ENCODE measurements at regions not wholly inside any gene's neighbourhood (a gene's known extent, or its start where the extent isn't known, plus 50 kb on each side); places are given as distances from the start of the nearest gene placed in this dataset.

DNA sequence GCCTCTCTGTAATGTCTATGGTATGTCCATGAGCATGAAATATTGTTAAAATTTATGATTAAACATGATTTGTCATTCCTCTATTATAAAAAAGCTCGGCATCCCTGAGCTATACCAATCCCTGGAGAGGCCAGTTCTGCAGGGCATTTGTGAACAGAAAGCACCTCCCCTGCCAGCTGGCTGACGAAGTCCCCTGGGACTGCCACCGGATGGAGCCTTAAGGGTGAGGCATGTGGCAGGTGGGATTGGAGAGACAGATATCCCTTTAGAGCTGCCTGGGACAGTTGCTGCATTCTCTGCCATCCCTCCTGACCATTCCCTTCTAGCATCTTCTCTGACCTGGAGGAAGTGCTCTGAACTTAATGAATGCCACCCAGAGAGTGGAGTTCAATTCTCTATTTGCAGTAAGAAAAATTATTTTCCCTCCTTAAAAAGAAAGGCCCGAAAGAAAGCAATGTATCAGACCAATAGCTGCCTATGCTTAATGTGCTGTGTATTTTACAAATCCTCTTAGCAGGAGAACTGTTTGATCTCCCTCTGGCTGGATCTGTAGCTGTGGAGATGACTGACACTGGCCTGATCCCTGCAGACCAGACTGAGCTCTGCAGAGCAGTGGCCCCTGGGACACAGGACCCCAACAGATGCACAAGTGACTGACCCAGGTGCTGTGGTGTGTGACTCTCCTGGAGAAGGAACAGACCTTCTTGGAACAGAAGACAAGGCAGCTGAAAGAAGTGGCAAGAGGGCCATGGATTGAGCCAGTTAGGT, 219.0 kb upstream of the NAV2 start:
- DNase-seq (ENCODE audit: low spot score) = no peak
- H3K27ac ChIP-seq = no peak overlapping the region
- H3K36me3 ChIP-seq = no peaks in the 10 kb centered on the region
- H3K27me3 ChIP-seq = no peaks in the 10 kb centered on the region
- no peak overlapping the region for H3K4me3 ChIP-seq
- peaks cover 0 to 4% of the 10 kb centered on the region in 2 donors for H3K9me3 ChIP-seq
- TF ChIP-seq, protein P1, sequence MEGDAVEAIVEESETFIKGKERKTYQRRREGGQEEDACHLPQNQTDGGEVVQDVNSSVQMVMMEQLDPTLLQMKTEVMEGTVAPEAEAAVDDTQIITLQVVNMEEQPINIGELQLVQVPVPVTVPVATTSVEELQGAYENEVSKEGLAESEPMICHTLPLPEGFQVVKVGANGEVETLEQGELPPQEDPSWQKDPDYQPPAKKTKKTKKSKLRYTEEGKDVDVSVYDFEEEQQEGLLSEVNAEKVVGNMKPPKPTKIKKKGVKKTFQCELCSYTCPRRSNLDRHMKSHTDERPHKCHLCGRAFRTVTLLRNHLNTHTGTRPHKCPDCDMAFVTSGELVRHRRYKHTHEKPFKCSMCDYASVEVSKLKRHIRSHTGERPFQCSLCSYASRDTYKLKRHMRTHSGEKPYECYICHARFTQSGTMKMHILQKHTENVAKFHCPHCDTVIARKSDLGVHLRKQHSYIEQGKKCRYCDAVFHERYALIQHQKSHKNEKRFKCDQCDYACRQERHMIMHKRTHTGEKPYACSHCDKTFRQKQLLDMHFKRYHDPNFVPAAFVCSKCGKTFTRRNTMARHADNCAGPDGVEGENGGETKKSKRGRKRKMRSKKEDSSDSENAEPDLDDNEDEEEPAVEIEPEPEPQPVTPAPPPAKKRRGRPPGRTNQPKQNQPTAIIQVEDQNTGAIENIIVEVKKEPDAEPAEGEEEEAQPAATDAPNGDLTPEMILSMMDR (IDR thresholded peaks at IDR 0.05) = no peak
- H3K4me1 ChIP-seq = no peaks in the 10 kb centered on the region

DNA sequence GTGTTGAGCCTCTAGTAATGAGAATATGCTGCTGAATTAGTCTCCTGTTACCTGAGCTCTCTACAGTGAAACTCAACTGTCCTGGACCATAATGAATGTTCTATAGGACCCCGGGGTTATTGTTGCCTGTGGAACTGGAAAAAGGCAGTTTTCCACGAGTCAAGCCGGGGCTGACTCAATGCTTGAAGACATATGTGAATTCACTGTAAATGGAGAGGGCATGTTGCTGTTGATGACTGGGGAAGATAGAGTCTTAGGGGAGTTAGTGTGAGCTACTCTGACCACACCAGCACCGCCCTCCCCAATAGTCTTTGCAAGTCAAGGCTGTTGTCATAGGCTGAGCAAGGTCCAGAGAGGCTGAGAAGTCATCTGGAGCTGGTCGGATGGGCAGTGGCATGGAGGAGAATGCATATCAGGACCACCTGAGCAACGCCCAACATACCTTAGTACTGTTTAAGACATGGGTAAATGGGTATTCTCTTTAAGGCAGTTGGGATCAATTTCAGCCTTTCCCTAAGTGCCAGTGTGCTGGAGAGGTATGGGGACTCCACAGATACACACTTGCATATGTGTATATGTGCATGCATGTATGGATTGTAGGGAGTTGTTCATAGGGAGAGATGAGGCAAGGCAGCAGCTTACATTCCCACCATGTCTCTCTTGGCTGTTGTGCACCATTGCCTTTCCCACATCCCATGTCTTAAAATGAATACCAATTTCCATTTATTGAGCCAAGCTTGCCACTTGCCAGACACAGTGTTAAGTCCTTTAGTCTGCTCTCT, 230.1 kb upstream of the NAV2 start:
- Histone ChIP-seq H3K4me3 (no peak overlapping the region), H3K27me3 (no peaks in the 10 kb centered on the region), H3K36me3 (no peaks in the 10 kb centered on the region), H3K4me1 (no peaks in the 10 kb centered on the region), H3K27ac (no peak overlapping the region), H3K9me3 (no peaks in the 10 kb centered on the region)
- TF ChIP-seq, protein P1 (IDR thresholded peaks at IDR 0.05) = no peak
- no peak for DNase-seq (ENCODE audit: low spot score)

DNA sequence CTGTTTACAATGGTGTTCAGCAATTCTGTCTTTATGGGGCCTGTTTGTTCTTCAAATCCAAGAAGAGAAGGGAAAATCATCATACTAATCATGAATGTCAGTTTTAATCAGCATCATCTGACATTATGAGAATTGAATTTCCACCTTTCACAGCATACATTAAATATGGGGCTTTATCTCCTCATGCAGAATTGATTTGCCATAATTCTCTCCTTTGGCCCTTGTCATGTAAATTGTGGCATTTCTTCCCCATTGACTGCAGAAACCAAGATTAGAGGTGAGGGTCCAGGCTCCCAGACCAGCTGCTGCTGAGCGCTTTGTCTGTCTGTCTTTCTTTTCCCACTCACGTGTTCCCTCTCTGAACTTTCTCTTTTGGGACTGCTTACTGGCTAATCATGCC, 232.1 kb upstream of the NAV2 start:
- no peaks in the 10 kb centered on the region for H3K9me3 ChIP-seq
- H3K27me3 ChIP-seq = no peaks in the 10 kb centered on the region
- H3K4me3 ChIP-seq = no peak overlapping the region
- H3K4me1 ChIP-seq = no peaks in the 10 kb centered on the region
- TF ChIP-seq, protein P1 (IDR thresholded peaks at IDR 0.05) = no peak
- H3K27ac ChIP-seq = no peak overlapping the region
- no peaks in the 10 kb centered on the region for H3K36me3 ChIP-seq
- DNase-seq (ENCODE audit: low spot score) = no peak

DNA sequence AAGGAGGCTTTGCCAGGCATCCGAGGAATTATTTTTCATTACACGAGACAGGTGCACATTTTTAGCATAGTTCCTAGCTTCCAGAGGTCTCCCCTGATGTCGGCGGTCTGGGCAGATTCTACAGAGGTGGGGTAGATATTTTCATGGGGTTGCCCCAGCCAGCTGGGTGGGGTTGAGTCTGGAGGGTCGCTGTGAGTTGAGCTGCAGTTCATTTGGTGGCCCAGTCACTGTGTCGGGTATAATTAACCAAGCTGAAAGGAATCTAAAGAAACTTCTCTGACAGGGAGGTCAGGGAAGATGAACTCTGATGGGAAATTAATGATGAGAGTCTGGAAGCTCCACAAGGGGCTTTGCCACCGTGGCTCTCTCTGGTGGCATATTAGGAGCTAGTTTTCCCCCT, 233.7 kb upstream of the NAV2 start:
- H3K27me3 ChIP-seq = no peaks in the 10 kb centered on the region
- H3K27ac ChIP-seq = no peak overlapping the region
- no peaks in the 10 kb centered on the region for H3K9me3 ChIP-seq
- TF ChIP-seq, protein P1 (IDR thresholded peaks at IDR 0.05) = no peak
- H3K4me3 ChIP-seq = no peak overlapping the region
- no peaks in the 10 kb centered on the region for H3K36me3 ChIP-seq
- no peaks in the 10 kb centered on the region for H3K4me1 ChIP-seq
- DNase-seq (ENCODE audit: low spot score) = no peak

DNA sequence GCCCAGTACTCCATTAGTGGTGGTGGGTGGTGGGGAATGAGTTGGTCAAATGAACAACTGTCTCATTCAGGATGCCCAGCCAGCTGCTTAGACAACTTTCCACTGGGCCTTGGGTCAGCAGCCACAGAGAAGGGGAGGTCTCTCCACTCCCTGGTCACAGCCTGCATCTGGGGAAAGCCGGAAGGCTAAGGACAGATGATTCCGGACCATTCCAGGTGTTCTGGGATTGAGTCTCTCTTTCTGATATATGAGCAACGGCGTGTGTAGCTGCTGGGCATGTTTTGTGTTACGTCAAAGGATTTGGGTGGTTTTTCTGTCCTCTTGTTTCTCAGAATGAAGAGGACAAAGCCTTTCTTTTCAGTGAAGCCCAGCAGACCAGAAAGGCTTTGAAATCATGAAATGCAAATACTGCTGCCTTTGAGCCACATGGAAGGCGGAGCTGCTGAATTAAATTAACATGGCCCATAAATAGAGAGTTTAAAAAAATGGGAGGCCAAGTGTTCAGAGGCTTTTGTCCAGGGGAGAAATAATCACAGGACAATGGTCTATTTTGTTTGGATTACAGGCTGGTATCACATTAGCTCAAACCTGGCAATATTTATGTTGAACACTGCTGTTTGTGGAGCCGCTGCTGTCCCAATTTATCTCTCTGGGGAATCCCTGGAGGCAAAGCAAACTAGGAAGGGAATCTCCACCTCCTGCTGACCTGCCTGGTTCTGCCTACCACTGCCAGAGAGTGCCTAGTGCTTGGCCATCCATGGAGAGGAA, 234.4 kb upstream of the E2F8 start:
- H3K27me3 ChIP-seq = no peaks in the 10 kb centered on the region
- no peaks in the 10 kb centered on the region for H3K4me1 ChIP-seq
- H3K27ac ChIP-seq = no peak overlapping the region
- no peaks in the 10 kb centered on the region for H3K9me3 ChIP-seq
- no peaks in the 10 kb centered on the region for H3K36me3 ChIP-seq
- no peak for DNase-seq (ENCODE audit: low spot score)
- H3K4me3 ChIP-seq = no peak overlapping the region
- TF ChIP-seq, protein P1 (IDR thresholded peaks at IDR 0.05) = no peak

Measured in right atrium auricular region (tissue), 2 donors.